ENCODE measurements at regions not wholly inside any gene's neighbourhood (a gene's known extent, or its start where the extent isn't known, plus 50 kb on each side); places are given as distances from the start of the nearest gene placed in this dataset.

DNA sequence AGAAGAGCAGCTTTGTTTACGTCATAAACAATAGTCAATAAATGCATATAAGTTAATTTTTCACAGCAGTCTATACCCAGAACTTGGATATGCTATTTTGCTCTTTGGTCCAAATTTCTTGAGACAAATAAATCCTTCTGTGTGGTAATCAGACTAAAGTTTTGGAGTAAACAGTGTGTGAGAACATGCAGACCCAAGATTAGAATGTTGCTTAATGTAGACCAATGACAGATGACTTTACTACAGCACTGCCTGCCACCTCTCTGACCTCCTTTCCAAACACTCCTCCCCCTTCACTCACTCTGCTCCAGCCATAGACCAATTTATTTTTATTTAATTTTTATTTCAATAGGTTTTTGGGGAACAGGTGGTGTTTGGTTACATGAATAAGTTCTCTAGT is 115.3 kb upstream of the TANK start:
- Histone ChIP-seq H3K27me3 (no peaks in the 10 kb centered on the region), H3K9me3 (no peaks in the 10 kb centered on the region), H3K4me1 (no peaks in the 10 kb centered on the region), H3K36me3 (no peaks in the 10 kb centered on the region), H3K27ac (peak overlapping the region in 1 of 4 donors; percentile 47), H3K4me3 (no peak overlapping the region)
- DNase-seq: no peak
- no peak for TF ChIP-seq POLR2A (IDR thresholded peaks at IDR 0.05)
- TF ChIP-seq, protein P1, sequence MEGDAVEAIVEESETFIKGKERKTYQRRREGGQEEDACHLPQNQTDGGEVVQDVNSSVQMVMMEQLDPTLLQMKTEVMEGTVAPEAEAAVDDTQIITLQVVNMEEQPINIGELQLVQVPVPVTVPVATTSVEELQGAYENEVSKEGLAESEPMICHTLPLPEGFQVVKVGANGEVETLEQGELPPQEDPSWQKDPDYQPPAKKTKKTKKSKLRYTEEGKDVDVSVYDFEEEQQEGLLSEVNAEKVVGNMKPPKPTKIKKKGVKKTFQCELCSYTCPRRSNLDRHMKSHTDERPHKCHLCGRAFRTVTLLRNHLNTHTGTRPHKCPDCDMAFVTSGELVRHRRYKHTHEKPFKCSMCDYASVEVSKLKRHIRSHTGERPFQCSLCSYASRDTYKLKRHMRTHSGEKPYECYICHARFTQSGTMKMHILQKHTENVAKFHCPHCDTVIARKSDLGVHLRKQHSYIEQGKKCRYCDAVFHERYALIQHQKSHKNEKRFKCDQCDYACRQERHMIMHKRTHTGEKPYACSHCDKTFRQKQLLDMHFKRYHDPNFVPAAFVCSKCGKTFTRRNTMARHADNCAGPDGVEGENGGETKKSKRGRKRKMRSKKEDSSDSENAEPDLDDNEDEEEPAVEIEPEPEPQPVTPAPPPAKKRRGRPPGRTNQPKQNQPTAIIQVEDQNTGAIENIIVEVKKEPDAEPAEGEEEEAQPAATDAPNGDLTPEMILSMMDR (IDR thresholded peaks at IDR 0.05): no peak

DNA sequence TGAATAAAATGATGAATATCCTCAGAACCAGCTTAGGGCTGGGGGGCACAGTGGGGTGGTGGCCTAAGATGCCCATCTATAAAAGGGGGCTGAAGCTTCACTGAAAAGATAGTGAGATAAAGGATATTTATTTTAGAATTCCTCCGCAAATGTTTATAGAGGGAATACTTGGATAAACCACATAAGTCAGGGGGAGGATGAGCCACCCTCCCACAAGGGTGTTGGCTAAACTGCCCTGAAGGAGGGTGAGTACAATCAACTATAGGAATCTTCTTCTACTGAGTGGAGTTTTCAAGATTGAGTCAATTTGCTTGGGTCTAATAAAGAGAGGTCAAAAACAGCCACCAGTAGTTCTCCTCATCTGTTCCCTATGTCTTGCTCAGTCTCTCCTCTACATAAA is 114.5 kb upstream of the TANK start:
- no peak for TF ChIP-seq POLR2A (IDR thresholded peaks at IDR 0.05)
- TF ChIP-seq, protein P1 (IDR thresholded peaks at IDR 0.05): no peak
- DNase-seq: no peak
- H3K4me1 ChIP-seq: no peaks in the 10 kb centered on the region
- no peaks in the 10 kb centered on the region for H3K9me3 ChIP-seq
- no peak overlapping the region for H3K4me3 ChIP-seq
- no peaks in the 10 kb centered on the region for H3K27me3 ChIP-seq
- no peaks in the 10 kb centered on the region for H3K36me3 ChIP-seq
- H3K27ac ChIP-seq: no peak overlapping the region

DNA sequence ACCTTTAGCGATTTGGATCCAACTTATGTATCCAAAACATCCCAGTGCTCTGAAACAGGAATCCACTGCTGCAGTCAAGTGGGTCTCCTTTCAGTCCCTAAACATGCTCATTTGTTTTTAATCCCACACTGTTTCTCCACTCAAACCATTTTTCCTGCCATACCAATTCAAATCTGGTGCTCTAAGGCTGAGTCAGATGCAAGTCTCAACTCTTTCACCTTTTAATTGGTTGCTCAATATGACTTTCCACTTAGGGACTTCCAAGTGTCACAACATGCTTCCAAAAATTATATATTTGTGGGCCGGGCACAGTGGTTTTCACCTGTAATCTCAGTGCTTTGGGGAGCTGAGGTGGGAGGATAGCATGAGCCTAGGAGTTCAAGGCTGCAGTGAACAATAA is 113.4 kb upstream of the TANK start:
- Histone ChIP-seq H3K27ac (no peak overlapping the region), H3K9me3 (no peaks in the 10 kb centered on the region), H3K36me3 (no peaks in the 10 kb centered on the region), H3K4me3 (no peak overlapping the region), H3K27me3 (no peaks in the 10 kb centered on the region), H3K4me1 (no peaks in the 10 kb centered on the region)
- DNase-seq: no peak
- TF ChIP-seq POLR2A (IDR thresholded peaks at IDR 0.05): no peak
- TF ChIP-seq, protein P1 (IDR thresholded peaks at IDR 0.05): no peak

DNA sequence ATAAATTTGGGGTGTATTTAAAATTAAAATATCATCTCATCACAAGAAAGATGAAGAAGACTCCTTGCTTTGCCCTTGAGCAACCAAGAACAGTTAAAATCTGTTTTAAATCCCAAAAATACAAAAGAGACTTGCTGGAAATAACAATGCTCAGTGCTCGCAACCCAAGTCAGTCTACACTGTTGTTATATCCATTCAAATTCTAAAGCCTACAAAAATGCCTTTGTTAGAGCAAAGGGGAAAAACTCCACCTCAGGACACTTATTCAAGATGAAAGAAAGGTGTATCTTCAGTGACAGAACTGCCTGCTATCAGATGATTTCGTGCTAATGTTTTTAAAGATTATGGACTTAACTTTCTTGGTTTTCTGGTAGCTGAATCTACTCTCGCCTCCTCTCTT is 111.9 kb upstream of the TANK start:
- H3K4me3 ChIP-seq: no peak overlapping the region
- DNase-seq: no peak
- H3K36me3 ChIP-seq: no peaks in the 10 kb centered on the region
- no peaks in the 10 kb centered on the region for H3K27me3 ChIP-seq
- no peaks in the 10 kb centered on the region for H3K4me1 ChIP-seq
- no peaks in the 10 kb centered on the region for H3K9me3 ChIP-seq
- TF ChIP-seq, protein P1 (IDR thresholded peaks at IDR 0.05): no peak
- TF ChIP-seq POLR2A (IDR thresholded peaks at IDR 0.05): no peak
- H3K27ac ChIP-seq: no peak overlapping the region

DNA sequence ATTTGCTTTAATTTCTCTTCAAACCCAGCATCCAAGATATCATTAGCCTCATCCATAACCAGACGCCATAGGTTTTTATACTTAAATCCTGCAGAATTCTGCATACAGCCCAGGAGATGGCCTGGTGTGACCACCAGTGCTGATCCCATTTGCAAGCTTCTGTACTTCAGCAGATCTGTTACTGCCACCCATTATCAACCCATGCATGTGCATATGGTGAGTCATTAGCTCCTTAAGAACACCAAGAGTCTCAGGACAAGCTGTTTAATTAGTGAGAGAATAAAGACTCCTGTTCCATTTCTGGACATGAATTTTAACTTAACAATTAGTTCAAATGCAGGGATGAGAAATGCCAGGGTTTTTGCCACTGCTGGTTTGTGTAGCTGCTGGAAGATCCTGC is 110.7 kb upstream of the TANK start:
- Histone ChIP-seq H3K36me3 (no peaks in the 10 kb centered on the region), H3K9me3 (no peaks in the 10 kb centered on the region), H3K27ac (no peak overlapping the region), H3K4me3 (no peak overlapping the region), H3K27me3 (no peaks in the 10 kb centered on the region), H3K4me1 (no peaks in the 10 kb centered on the region)
- no peak for DNase-seq
- no peak for TF ChIP-seq POLR2A (IDR thresholded peaks at IDR 0.05)
- TF ChIP-seq, protein P1 (IDR thresholded peaks at IDR 0.05): no peak

DNA sequence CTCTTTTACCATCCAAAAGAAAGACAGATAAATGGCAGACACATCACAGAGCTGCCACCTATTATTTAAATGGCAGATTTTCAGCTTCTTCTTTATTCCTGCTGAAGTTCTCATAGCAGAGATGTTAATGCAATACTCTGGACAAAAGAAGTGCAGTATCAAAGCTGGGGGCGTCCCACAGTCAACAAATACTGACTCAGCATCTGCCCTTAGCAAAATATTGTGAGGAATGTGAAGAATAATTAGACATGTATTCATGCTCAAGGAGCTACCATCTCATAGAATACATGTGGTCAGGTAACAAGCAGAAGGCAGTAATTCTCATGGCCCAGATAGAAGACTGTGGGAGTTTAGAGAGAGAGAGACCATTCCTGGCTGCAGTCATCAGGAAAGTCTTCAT is 108.0 kb upstream of the TANK start:
- Histone ChIP-seq H3K27me3 (no peaks in the 10 kb centered on the region), H3K9me3 (no peaks in the 10 kb centered on the region), H3K36me3 (no peaks in the 10 kb centered on the region), H3K4me3 (no peak overlapping the region), H3K4me1 (no peaks in the 10 kb centered on the region), H3K27ac (no peak overlapping the region)
- TF ChIP-seq POLR2A (IDR thresholded peaks at IDR 0.05): no peak
- TF ChIP-seq, protein P1 (IDR thresholded peaks at IDR 0.05): no peak
- no peak for DNase-seq

Measured in Peyer's patch (tissue), 4 donors.